ENCODE measurements at regions not wholly inside any gene's neighbourhood (a gene's known extent, or its start where the extent isn't known, plus 50 kb on each side); places are given as distances from the start of the nearest gene placed in this dataset.

GRCh38 chr1:219778110-219778509 is 150.2 kb downstream of the SLC30A10 start:
- ChIA-PET POLR2A (no interaction called here), CTCF (interaction anchor here (1.8 kb wide), 1 partner anchor 20 kb away, joined by 6 read pairs; no protein-coding TSS in a partner anchor)
- H3K27me3 ChIP-seq (ENCODE audit: insufficient read depth), result no peaks in the 10 kb centered on the region
- H2AFZ ChIP-seq (ENCODE audit: low read depth), result no peak overlapping the region
- no peaks in the 10 kb centered on the region; a peak in 1 of 4 replicates for H3K4me1 ChIP-seq (ENCODE audit: control insufficient read depth in 1 of 2, insufficient read depth in 2 of 2, low read depth in 1 of 2, low read length in 1 of 2)
- H3K27ac ChIP-seq (ENCODE audit: low read depth in 2 of 2, low read length in 1 of 2), result no peak overlapping the region
- no peak overlapping the region for H3K4me2 ChIP-seq
- no peaks in the 10 kb centered on the region for H3K9me2 ChIP-seq
- no peaks in the 10 kb centered on the region for H4K20me1 ChIP-seq (ENCODE audit: insufficient read depth)
- H3K9ac ChIP-seq, result no peak overlapping the region
- no peaks in the 10 kb centered on the region for H3K79me2 ChIP-seq (ENCODE audit: insufficient read depth)
- H3K9me3 ChIP-seq, result no peaks in the 10 kb centered on the region
- DNase-seq, result no peak
- no peak overlapping the region for H3K4me3 ChIP-seq (ENCODE audit: low read depth in 2 of 2, low read length in 1 of 2)
- no peaks in the 10 kb centered on the region for H3K36me3 ChIP-seq (replicated peaks in 1 of 2; ENCODE audit: control insufficient read depth in 1 of 2, insufficient read depth in 2 of 2, low read length in 1 of 2)
- no peaks in the 10 kb centered on the region for H3F3A ChIP-seq (replicated peaks; ENCODE audit: insufficient read depth)
- 88% methylated on average over 3 of the region's 3 CpGs for WGBS (ENCODE audit: low lambda C conversion rate)
- TF ChIP-seq GATA2 (CRISPR knock-in tag; IDR thresholded peaks at IDR 0.05) (no peak), GABPA (IDR thresholded peaks at IDR 0.05; ENCODE audit: low read depth) (no peak), SIN3A (IDR thresholded peaks at IDR 0.05; ENCODE audit: borderline replicate concordance, low read depth, low read length) (no peak), NFIC (IDR thresholded peaks at IDR 0.05; ENCODE audit: borderline replicate concordance) (no peak), CHD2 (IDR thresholded peaks at IDR 0.05; ENCODE audit: low read length, partially characterized antibody) (no peak), RXRA (IDR thresholded peaks at IDR 0.05; ENCODE audit: borderline replicate concordance, low read depth) (no peak), MEF2A (IDR thresholded peaks at IDR 0.05; ENCODE audit: borderline replicate concordance, low read depth) (no peak), FOXM1 (IDR thresholded peaks at IDR 0.05; ENCODE audit: low read depth) (no peak), ELF1 (IDR thresholded peaks at IDR 0.05) (no peak), FOXJ3 (CRISPR knock-in tag; IDR thresholded peaks at IDR 0.05) (no peak), MAX (IDR thresholded peaks at IDR 0.05; ENCODE audit: low read depth) (no peak), REST (IDR thresholded peaks at IDR 0.05; ENCODE audit: low read depth, low read length) (no peak), TAF1 (IDR thresholded peaks at IDR 0.05; ENCODE audit: borderline replicate concordance, low read depth, low read length) (no peak), TEAD4 (IDR thresholded peaks at IDR 0.05; ENCODE audit: borderline replicate concordance, insufficient read depth) (no peak), RAD21 (IDR thresholded peaks at IDR 0.05; ENCODE audit: low read length) (no peak)
- TF ChIP-seq, protein P1, sequence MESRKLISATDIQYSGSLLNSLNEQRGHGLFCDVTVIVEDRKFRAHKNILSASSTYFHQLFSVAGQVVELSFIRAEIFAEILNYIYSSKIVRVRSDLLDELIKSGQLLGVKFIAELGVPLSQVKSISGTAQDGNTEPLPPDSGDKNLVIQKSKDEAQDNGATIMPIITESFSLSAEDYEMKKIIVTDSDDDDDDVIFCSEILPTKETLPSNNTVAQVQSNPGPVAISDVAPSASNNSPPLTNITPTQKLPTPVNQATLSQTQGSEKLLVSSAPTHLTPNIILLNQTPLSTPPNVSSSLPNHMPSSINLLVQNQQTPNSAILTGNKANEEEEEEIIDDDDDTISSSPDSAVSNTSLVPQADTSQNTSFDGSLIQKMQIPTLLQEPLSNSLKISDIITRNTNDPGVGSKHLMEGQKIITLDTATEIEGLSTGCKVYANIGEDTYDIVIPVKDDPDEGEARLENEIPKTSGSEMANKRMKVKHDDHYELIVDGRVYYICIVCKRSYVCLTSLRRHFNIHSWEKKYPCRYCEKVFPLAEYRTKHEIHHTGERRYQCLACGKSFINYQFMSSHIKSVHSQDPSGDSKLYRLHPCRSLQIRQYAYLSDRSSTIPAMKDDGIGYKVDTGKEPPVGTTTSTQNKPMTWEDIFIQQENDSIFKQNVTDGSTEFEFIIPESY (IDR thresholded peaks at IDR 0.05; ENCODE audit: borderline replicate concordance, low read depth), result no peak
- TF ChIP-seq, protein P2, sequence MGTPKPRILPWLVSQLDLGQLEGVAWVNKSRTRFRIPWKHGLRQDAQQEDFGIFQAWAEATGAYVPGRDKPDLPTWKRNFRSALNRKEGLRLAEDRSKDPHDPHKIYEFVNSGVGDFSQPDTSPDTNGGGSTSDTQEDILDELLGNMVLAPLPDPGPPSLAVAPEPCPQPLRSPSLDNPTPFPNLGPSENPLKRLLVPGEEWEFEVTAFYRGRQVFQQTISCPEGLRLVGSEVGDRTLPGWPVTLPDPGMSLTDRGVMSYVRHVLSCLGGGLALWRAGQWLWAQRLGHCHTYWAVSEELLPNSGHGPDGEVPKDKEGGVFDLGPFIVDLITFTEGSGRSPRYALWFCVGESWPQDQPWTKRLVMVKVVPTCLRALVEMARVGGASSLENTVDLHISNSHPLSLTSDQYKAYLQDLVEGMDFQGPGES (IDR thresholded peaks at IDR 0.05; ENCODE audit: low read depth, low read length), result no peak
- TF ChIP-seq, protein P3, sequence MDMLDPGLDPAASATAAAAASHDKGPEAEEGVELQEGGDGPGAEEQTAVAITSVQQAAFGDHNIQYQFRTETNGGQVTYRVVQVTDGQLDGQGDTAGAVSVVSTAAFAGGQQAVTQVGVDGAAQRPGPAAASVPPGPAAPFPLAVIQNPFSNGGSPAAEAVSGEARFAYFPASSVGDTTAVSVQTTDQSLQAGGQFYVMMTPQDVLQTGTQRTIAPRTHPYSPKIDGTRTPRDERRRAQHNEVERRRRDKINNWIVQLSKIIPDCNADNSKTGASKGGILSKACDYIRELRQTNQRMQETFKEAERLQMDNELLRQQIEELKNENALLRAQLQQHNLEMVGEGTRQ (IDR thresholded peaks at IDR 0.05; ENCODE audit: borderline replicate concordance, low read depth, low read length), result no peak

All from SK-N-SH (cell line).